Hematopoietic multipotent progenitor cell treated with erythropoietin and hydrocortisone succinate and interleukin-3 and kit ligand, for 15 days (in vitro differentiated cells): ENCODE measurements at regions not wholly inside any gene's neighbourhood (a gene's known extent, or its start where the extent isn't known, plus 50 kb on each side); places are given as distances from the start of the nearest gene placed in this dataset.
"Not testable (repeated sequence)": the region's sequence is repeated elsewhere in the genome, so short reads cannot be mapped to it uniquely, and the experiment has no call there.

Source experiments
- DNase-seq: peaks from one replicate; pipeline ENCODE4 v3.0.0-alpha.2; 2015; ENCODE audit warnings: low spot score

GRCh38 chr13:99734013-99734693 lies 232.9 kb downstream of the TM9SF2 start:
- DNase-seq = no peak

GRCh38 chr13:99733346-99733745 lies 232.1 kb downstream of the TM9SF2 start:
- DNase-seq = no peak

GRCh38 chr13:99731747-99732146 lies 230.5 kb downstream of the TM9SF2 start:
- DNase-seq = no peak

- no peak for DNase-seq
Observed at GRCh38 chr13:99730403-99730802, 229.1 kb downstream of the TM9SF2 start.

GRCh38 chr13:99729745-99730144 lies 228.5 kb downstream of the TM9SF2 start:
- no peak for DNase-seq

- DNase-seq = not testable (repeated sequence)
Observed at GRCh38 chr13:99727651-99728050, 226.4 kb downstream of the TM9SF2 start.

- DNase-seq = no peak
Observed at GRCh38 chr13:99726282-99726894, 225.1 kb downstream of the TM9SF2 start.

- DNase-seq = no peak
Observed at GRCh38 chr13:99725644-99726043, 224.4 kb downstream of the TM9SF2 start.

- no peak for DNase-seq
Observed at GRCh38 chr13:99724633-99725517, 223.6 kb downstream of the TM9SF2 start.

GRCh38 chr13:99723878-99724277 lies 222.6 kb downstream of the TM9SF2 start:
- DNase-seq = no peak

GRCh38 chr13:99722931-99723330 lies 221.7 kb downstream of the TM9SF2 start:
- no peak for DNase-seq

GRCh38 chr13:99722338-99722818 lies 221.1 kb downstream of the TM9SF2 start:
- DNase-seq = no peak

- no peak for DNase-seq
Observed at GRCh38 chr13:99721606-99722337, 220.5 kb downstream of the TM9SF2 start.

GRCh38 chr13:99717959-99718674 lies 216.8 kb downstream of the TM9SF2 start:
- no peak for DNase-seq

- DNase-seq = no peak
Observed at GRCh38 chr13:99709134-99709533, 207.9 kb downstream of the TM9SF2 start.

GRCh38 chr13:99704390-99704789 lies 203.1 kb downstream of the TM9SF2 start:
- DNase-seq = no peak

- no peak for DNase-seq
Observed at GRCh38 chr13:99703908-99704307, 202.6 kb downstream of the TM9SF2 start.

GRCh38 chr13:99702687-99703319 lies 201.5 kb downstream of the TM9SF2 start:
- DNase-seq = no peak

- no peak for DNase-seq
Observed at GRCh38 chr13:99700468-99700867, 199.2 kb downstream of the TM9SF2 start.

GRCh38 chr13:99698816-99699099 lies 197.5 kb downstream of the TM9SF2 start:
- no peak for DNase-seq
